MM.1S (cell line): ENCODE measurements at regions not wholly inside any gene's neighbourhood (a gene's known extent, or its start where the extent isn't known, plus 50 kb on each side); places are given as distances from the start of the nearest gene placed in this dataset.

ENCODE experiments used
- CTCF ChIP-seq: fragments of 300-600 bp; sonication (generic); IDR thresholded peaks from 2 replicates; pipeline ENCODE4 v1.5.1; 2016; ENCODE audit warnings: antibody characterized with exemption, low read length, mixed read lengths
- EZH2 ChIP-seq: fragments of 300-600 bp; sonication (generic); optimal IDR thresholded peaks from 2 replicates; pipeline ENCODE3; 2017; ENCODE audit warnings: low read depth, mild to moderate bottlenecking, antibody characterized with exemption, low read length, mixed read lengths
- EZH2phosphoT487 ChIP-seq: fragments of 300-600 bp; sonication (generic); IDR thresholded peaks from 2 replicates; pipeline ENCODE4 v1.6.1; 2018; ENCODE audit warnings: antibody characterized with exemption, low read length

DNA sequence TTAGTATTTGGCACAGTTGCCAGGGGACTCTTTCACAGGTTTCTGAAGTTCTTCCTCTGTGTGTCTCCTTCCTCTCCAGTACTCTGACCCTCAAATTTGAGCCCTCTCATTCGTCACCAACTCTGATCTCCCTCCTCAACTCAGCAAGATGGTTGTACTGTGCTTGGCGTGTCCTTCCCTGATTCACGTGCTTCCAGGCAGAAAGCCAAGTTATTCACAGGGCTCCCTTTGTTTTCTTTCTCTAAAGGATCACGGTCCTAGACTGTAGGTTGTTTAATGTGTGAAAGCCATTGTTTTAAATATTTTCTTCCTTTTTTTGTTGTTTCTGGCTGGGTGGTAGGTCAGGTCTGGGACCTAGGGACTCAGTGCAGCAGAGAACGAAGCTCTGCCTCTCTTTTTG, 142.9 kb downstream of the DMAC1 start:
- no peak for TF ChIP-seq EZH2phosphoT487
- no peak for TF ChIP-seq EZH2
- TF ChIP-seq CTCF, result no peak
